GM12878 (cell line): ENCODE measurements at regions not wholly inside any gene's neighbourhood (a gene's known extent, or its start where the extent isn't known, plus 50 kb on each side); places are given as distances from the start of the nearest gene placed in this dataset.

Experiments used
- ATAC-seq: fragments of 200-7000 bp; cut with Tn5 transposase; 3 replicates; pipeline ENCODE4 v1.9.1; 2020; ENCODE audit warnings: mild to moderate bottlenecking, moderate library complexity
- BruUV-seq: library from RNA; stranded (reverse); fragments of 400-500 nt; replicated peaks from 2 replicates; lab custom pipeline; 2021; lab: Mats Ljungman, UMichigan
- CTCF ChIA-PET: fragments of 300-600 bp; sonication (Branson Sonifier 250); formaldehyde crosslinking; extraction: SDS; loops from one replicate; lab custom pipeline; 2021; ENCODE audit warnings: inconsistent platforms; lab: Yijun Ruan, JAX
- POLR2A ChIA-PET: fragments of 350-600 bp; formaldehyde crosslinking; extraction: SDS; loops from one replicate; lab custom pipeline; 2021; ENCODE audit warnings: inconsistent platforms; lab: Charles Lee
- RAD21 ChIA-PET: fragments of 300-600 bp; sonication (Branson Sonifier 250); formaldehyde crosslinking; loops from one replicate; lab custom pipeline; 2023; ENCODE audit warnings: antibody characterized with exemption; ENCODE audit not compliant: unreplicated experiment; lab: Charles Lee
- SMC1A ChIA-PET: fragments of 300-600 bp; sonication (Branson Sonifier 250); formaldehyde crosslinking; loops from one replicate; lab custom pipeline; 2023; ENCODE audit not compliant: unreplicated experiment, uncharacterized antibody; lab: Charles Lee
- DNase-seq: peaks from one replicate; pipeline ENCODE4 v3.0.0-alpha.2; 2011; ENCODE audit warnings: low read depth, low spot score
- FAIRE-seq: peaks from 3 replicates; lab custom pipeline; 2011; peaks lifted over from hg19 to GRCh38; lab: Jason Lieb, UNC
- H2AFZ ChIP-seq: 2 replicates; pipeline ENCODE4 v1.6.0; 2011; ENCODE audit warnings: low read depth, low read length, control low read depth; ENCODE audit not compliant: control insufficient read depth
- H3K27ac ChIP-seq: 2 replicates; pipeline ENCODE4 v1.5.1; 2011; ENCODE audit warnings: control low read depth; ENCODE audit not compliant: control insufficient read depth, insufficient read depth
- H3K27me3 ChIP-seq, 2 experiments: replicated peaks in 1 of 2; 2 replicates each; pipeline versions ENCODE4 v1.6.0 to v1.6.1; 2011; ENCODE audit warnings: low read length in 1 of 2; ENCODE audit not compliant: control insufficient read depth in 2 of 2, insufficient read depth in 2 of 2
- H3K36me3 ChIP-seq, 2 experiments: 2 replicates each; pipeline ENCODE4 v1.5.1; 2011; ENCODE audit warnings: low read length in 1 of 2; ENCODE audit not compliant: control insufficient read depth in 2 of 2, insufficient read depth in 2 of 2
- H3K4me1 ChIP-seq: 2 replicates; pipeline ENCODE4 v1.6.1; 2011; ENCODE audit warnings: mild to moderate bottlenecking, low read length, moderate library complexity, mixed read lengths; ENCODE audit not compliant: control insufficient read depth, insufficient read depth
- H3K4me2 ChIP-seq: 2 replicates; pipeline ENCODE4 v1.6.0; 2011; ENCODE audit warnings: control low read depth; ENCODE audit not compliant: control insufficient read depth, insufficient read depth
- H3K4me3 ChIP-seq: fragments of 200-600 bp; sonication (generic); 2 replicates; pipeline ENCODE4 v1.5.1; 2016
- H3K79me2 ChIP-seq: 2 replicates; pipeline ENCODE4 v1.6.0; 2011; ENCODE audit warnings: low read length; ENCODE audit not compliant: control insufficient read depth, insufficient read depth
- H3K9ac ChIP-seq: 2 replicates; pipeline ENCODE4 v1.8.0; 2011; ENCODE audit warnings: low read length, control low read depth, mixed read lengths; ENCODE audit not compliant: control insufficient read depth, insufficient read depth
- H3K9me3 ChIP-seq: replicated peaks from 3 replicates; pipeline ENCODE4 v1.5.1; 2011; ENCODE audit warnings: mild to moderate bottlenecking, low read length; ENCODE audit not compliant: control insufficient read depth, insufficient read depth
- H4K20me1 ChIP-seq: 2 replicates; pipeline ENCODE4 v1.6.0; 2011; ENCODE audit not compliant: control insufficient read depth, insufficient read depth
- BCL3 ChIP-seq: IDR thresholded peaks from 2 replicates; pipeline ENCODE4 v1.6.1; 2011; ENCODE audit warnings: borderline replicate concordance, low read depth, mild to moderate bottlenecking, moderate library complexity, low read length; ENCODE audit not compliant: insufficient read depth, poor library complexity, severe bottlenecking
- CBX3 ChIP-seq: fragments of 200-600 bp; sonication (generic); IDR thresholded peaks from 2 replicates; pipeline ENCODE4 v1.6.1; 2016; ENCODE audit warnings: low read depth, borderline replicate concordance
- CEBPB ChIP-seq, 2 experiments: fragments of 150-350 bp in 1 of 2; IDR thresholded peaks; 2 replicates each; pipeline ENCODE4 v1.6.1; 2012 to 2014; ENCODE audit warnings: low read depth in 2 of 2, low read length in 2 of 2, borderline replicate concordance in 1 of 2, inconsistent platforms in 1 of 2
- CHD2 ChIP-seq: IDR thresholded peaks from 2 replicates; pipeline ENCODE4 v1.6.1; 2011; ENCODE audit warnings: low read depth, low read length, improper control_type of control experiment, borderline replicate concordance
- E2F8 ChIP-seq: fragments of 450-650 bp; IDR thresholded peaks from 2 replicates; pipeline ENCODE4 v1.6.1; 2018; ENCODE audit warnings: mild to moderate bottlenecking, low read depth, moderate library complexity; ENCODE audit not compliant: partially characterized antibody
- MEF2A ChIP-seq: IDR thresholded peaks from 2 replicates; pipeline ENCODE4 v1.6.1; 2011; ENCODE audit warnings: low read depth, mild to moderate bottlenecking, low read length, moderate library complexity; ENCODE audit not compliant: insufficient read depth
- MYC ChIP-seq: IDR thresholded peaks from 2 replicates; pipeline ENCODE4 v1.6.1; 2011; ENCODE audit warnings: mild to moderate bottlenecking, low read length, moderate library complexity, inconsistent platforms; ENCODE audit not compliant: insufficient read depth, insufficient replicate concordance, insufficient read length, severe bottlenecking
- NFIC ChIP-seq: IDR thresholded peaks from 2 replicates; pipeline ENCODE4 v1.6.1; 2012; ENCODE audit warnings: low read depth, mild to moderate bottlenecking, inconsistent platforms, low read length, moderate library complexity
- NFYA ChIP-seq: IDR thresholded peaks from 2 replicates; pipeline ENCODE4 v1.6.1; 2011; ENCODE audit warnings: low read depth, mild to moderate bottlenecking, low read length, improper control_type of control experiment, borderline replicate concordance
- POLR2AphosphoS2 ChIP-seq: IDR thresholded peaks from 2 replicates; pipeline ENCODE4 v1.6.1; 2011; ENCODE audit warnings: low read depth, mild to moderate bottlenecking, low read length, improper control_type of control experiment, moderate library complexity
- POLR2AphosphoS5 ChIP-seq: IDR thresholded peaks from 2 replicates; pipeline ENCODE4 v1.6.1; 2011; ENCODE audit warnings: mild to moderate bottlenecking, low read length, inconsistent platforms
- SREBF2 ChIP-seq: IDR thresholded peaks from 2 replicates; pipeline ENCODE4 v1.6.1; 2012; ENCODE audit warnings: mild to moderate bottlenecking, low read length
- STAT1 ChIP-seq: fragments of 450-650 bp; conservative IDR thresholded peaks from 2 replicates; pipeline ENCODE4 v1.6.1; 2014; ENCODE audit warnings: antibody characterized with exemption, mild to moderate bottlenecking
- ZNF207 ChIP-seq: fragments of 450-650 bp; IDR thresholded peaks from 2 replicates; pipeline ENCODE4 v1.6.1; 2014; ENCODE audit warnings: antibody characterized with exemption, mild to moderate bottlenecking, borderline replicate concordance
- ZNF274 ChIP-seq: IDR thresholded peaks from one replicate; pipeline ENCODE4 v1.8.0; 2011; ENCODE audit not compliant: insufficient read length, insufficient read depth
- ZNF592 ChIP-seq: fragments of 450-650 bp; IDR thresholded peaks from 2 replicates; pipeline ENCODE4 v1.6.1; 2017; ENCODE audit warnings: mild to moderate bottlenecking, moderate library complexity
- WGBS: methylation state at CpG from one replicate; pipeline ENCODE4 v1.1.6; 2016; ENCODE audit warnings: low lambda C conversion rate; ENCODE audit not compliant: insufficient replicate concordance, insufficient coverage; ENCODE audit errors: missing lambda C conversion rate; 5-methylcytosine and 5-hydroxymethylcytosine counted together
- in situ Hi-C: fragments of 300-500 bp; cut with MboI; formaldehyde crosslinking; loops from 9 replicates; pipeline ENCODE4 v1.14.3; 2018; ENCODE audit warnings: mixed read lengths
- intact Hi-C: fragments of 100-400 bp; cut with micrococcal nuclease; formaldehyde crosslinking; loops from one replicate; pipeline ENCODE4 v1.14.2; 2022; ENCODE audit not compliant: unreplicated experiment

GRCh38 chr7:153921408-153921807, 130.8 kb upstream of the DPP6 start:
- intact Hi-C loops, result no loop called here
- 0% methylated on average over 3 of the region's 3 CpGs for WGBS
- H3K4me3 ChIP-seq, result no peak overlapping the region

More at GRCh38 chr7:153921408-153921807, 130.8 kb upstream of the DPP6 start:
- no peak for ATAC-seq
- H4K20me1 ChIP-seq, result no peaks in the 10 kb centered on the region
- no peaks in the 10 kb centered on the region for H3K79me2 ChIP-seq
- ChIA-PET POLR2A (no interaction called here), CTCF (no interaction called here), RAD21 (no interaction called here), SMC1A (no interaction called here)
- in situ Hi-C loops, result no loop called here
- H3K9me3 ChIP-seq, result no peaks in the 10 kb centered on the region
- FAIRE-seq, result no peak
- no peak overlapping the region for H3K4me2 ChIP-seq
- no peak for DNase-seq
- H3K9ac ChIP-seq, result no peak overlapping the region
- H3K27ac ChIP-seq, result no peak overlapping the region
- no peaks in the 10 kb centered on the region for H3K27me3 ChIP-seq
- no peaks in the 10 kb centered on the region for H3K4me1 ChIP-seq
- H3K36me3 ChIP-seq, result no peaks in the 10 kb centered on the region
- no peak overlapping the region for H2AFZ ChIP-seq
- BruUV-seq, result no TSS peak
- TF ChIP-seq NFYA (no peak), ZNF274 (no peak), SREBF2 (no peak), MEF2A (no peak), ZNF207 (no peak), CEBPB (IDR thresholded peaks at IDR 0.05; ENCODE audit: borderline replicate concordance in 1 of 2, low read depth in 2 of 2, low read length in 2 of 2) (no peak), ZNF592 (no peak), BCL3 (no peak), NFIC (no peak), CHD2 (no peak), POLR2AphosphoS5 (no peak), CBX3 (no peak), E2F8 (no peak), MYC (no peak), STAT1 (no peak), POLR2AphosphoS2 (no peak)
